Thyroid gland (tissue), 4 donors: ENCODE measurements at regions not wholly inside any gene's neighbourhood (a gene's known extent, or its start where the extent isn't known, plus 50 kb on each side); places are given as distances from the start of the nearest gene placed in this dataset.
A peak's percentile ranks its signal among the peaks of the same experiment; 100 is the strongest.

ENCODE experiments used
- DNase-seq, 2 donors: peaks; one replicate each; pipeline ENCODE4 v3.0.0-alpha.2; 2019
- H3K27ac ChIP-seq, 3 donors: fragments of 200-600 bp; sonication (generic); 1 replicate in 2 of 3; 2 replicates in 1 of 3; pipeline ENCODE4 v1.5.1; 2016 to 2019; ENCODE audit warnings: mild to moderate bottlenecking in 1 of 3, moderate library complexity in 1 of 3
- H3K27me3 ChIP-seq: fragments of 200-600 bp; sonication (generic); one replicate; pipeline ENCODE4 v1.5.1; 2019
- H3K36me3 ChIP-seq, 2 donors: fragments of 200-600 bp; sonication (generic); one replicate each; pipeline ENCODE4 v1.5.1; 2016 to 2019
- H3K4me1 ChIP-seq, 2 donors: fragments of 200-600 bp; sonication (generic); one replicate each; pipeline ENCODE4 v1.5.1; 2017 to 2019
- H3K4me3 ChIP-seq, 3 donors: fragments of 200-600 bp; sonication (generic); replicated peaks in 1 of 3; 1 replicate in 2 of 3; 2 replicates in 1 of 3; pipeline ENCODE4 v1.5.1; 2016; ENCODE audit warnings: mild to moderate bottlenecking in 1 of 3
- H3K9me3 ChIP-seq: fragments of 200-600 bp; sonication (generic); one replicate; pipeline ENCODE4 v1.5.1; 2017
- POLR2A ChIP-seq, 2 donors: fragments of 450-650 bp; IDR thresholded peaks; one replicate each; pipeline ENCODE4 v1.6.1; 2017; ENCODE audit warnings: antibody characterized with exemption in 2 of 2, mild to moderate bottlenecking in 2 of 2, moderate library complexity in 1 of 2
- WGBS, 2 donors: methylation state at CpG; one replicate each; pipeline ENCODE4 v1.1.5; 2017; 5-methylcytosine and 5-hydroxymethylcytosine counted together
- intact Hi-C: fragments of 100-400 bp; cut with DNase I; formaldehyde crosslinking; loops from one replicate; pipeline ENCODE4 v1.15.1; 2023
- TF ChIP-seq, protein P1 (sequence below), 6 experiments: fragments of 200-600 bp in 3 of 6; fragments of 450-650 bp in 3 of 6; sonication (generic) in 3 of 6; IDR thresholded peaks; one replicate each; pipeline ENCODE4 v1.5.1; 2016 to 2019; ENCODE audit warnings: antibody characterized with exemption in 6 of 6, mild to moderate bottlenecking in 2 of 6, inconsistent platforms in 1 of 6, moderate library complexity in 1 of 6

- 73 to 77% methylated on average over 6 of the region's 6 CpGs for WGBS, 2 donors
- H3K36me3 ChIP-seq: no peaks in the 10 kb centered on the region
- DNase-seq: peak in 1 of 2 donors; percentile 4
- H3K4me1 ChIP-seq: peaks cover 0 to 8% of the 10 kb centered on the region in 2 donors
- H3K27ac ChIP-seq: no peak overlapping the region
- H3K27me3 ChIP-seq: no peaks in the 10 kb centered on the region
- no peak overlapping the region for H3K4me3 ChIP-seq
- no peaks in the 10 kb centered on the region for H3K9me3 ChIP-seq
- TF ChIP-seq POLR2A (IDR thresholded peaks at IDR 0.05): no peak
- TF ChIP-seq, protein P1, sequence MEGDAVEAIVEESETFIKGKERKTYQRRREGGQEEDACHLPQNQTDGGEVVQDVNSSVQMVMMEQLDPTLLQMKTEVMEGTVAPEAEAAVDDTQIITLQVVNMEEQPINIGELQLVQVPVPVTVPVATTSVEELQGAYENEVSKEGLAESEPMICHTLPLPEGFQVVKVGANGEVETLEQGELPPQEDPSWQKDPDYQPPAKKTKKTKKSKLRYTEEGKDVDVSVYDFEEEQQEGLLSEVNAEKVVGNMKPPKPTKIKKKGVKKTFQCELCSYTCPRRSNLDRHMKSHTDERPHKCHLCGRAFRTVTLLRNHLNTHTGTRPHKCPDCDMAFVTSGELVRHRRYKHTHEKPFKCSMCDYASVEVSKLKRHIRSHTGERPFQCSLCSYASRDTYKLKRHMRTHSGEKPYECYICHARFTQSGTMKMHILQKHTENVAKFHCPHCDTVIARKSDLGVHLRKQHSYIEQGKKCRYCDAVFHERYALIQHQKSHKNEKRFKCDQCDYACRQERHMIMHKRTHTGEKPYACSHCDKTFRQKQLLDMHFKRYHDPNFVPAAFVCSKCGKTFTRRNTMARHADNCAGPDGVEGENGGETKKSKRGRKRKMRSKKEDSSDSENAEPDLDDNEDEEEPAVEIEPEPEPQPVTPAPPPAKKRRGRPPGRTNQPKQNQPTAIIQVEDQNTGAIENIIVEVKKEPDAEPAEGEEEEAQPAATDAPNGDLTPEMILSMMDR (IDR thresholded peaks at IDR 0.05): no peak
- intact Hi-C loops: no loop called here
Measured at GRCh38 chr1:5448486-5448885, 543.7 kb downstream of the NPHP4 start.

DNA sequence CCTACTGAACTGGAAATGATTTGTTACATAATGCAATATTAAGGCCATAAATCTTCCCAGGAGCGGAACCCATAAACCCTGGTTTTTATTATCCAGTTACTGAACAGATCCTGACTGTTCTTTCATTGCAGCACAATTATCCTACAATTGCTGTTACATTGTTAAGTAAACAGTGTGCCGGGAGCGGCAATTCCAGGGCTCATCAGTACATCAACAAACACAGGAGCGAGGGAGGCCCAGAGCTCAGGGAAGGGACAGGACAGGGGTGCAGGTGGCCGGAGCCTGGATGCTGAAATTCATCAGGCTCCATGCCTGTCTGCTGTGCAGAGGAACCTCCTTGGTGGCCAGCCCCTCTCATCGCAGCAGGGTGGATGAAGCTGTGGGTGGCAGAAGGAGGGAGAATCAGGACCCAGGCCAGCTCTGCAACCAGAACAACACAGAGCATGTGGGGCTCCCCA is 544.7 kb downstream of the NPHP4 start:
- no peak overlapping the region for H3K4me3 ChIP-seq
- H3K36me3 ChIP-seq: no peaks in the 10 kb centered on the region
- no peak for TF ChIP-seq POLR2A (IDR thresholded peaks at IDR 0.05)
- TF ChIP-seq, protein P1 (IDR thresholded peaks at IDR 0.05): no peak
- no peak for DNase-seq
- 60% methylated on average over 6 of the region's 6 CpGs for WGBS, 2 donors
- no peaks in the 10 kb centered on the region for H3K27me3 ChIP-seq
- intact Hi-C loops: no loop called here
- H3K27ac ChIP-seq: no peak overlapping the region
- no peaks in the 10 kb centered on the region for H3K9me3 ChIP-seq
- peaks cover 0 to 3% of the 10 kb centered on the region in 2 donors for H3K4me1 ChIP-seq

- no peaks in the 10 kb centered on the region for H3K36me3 ChIP-seq
- no peaks in the 10 kb centered on the region for H3K9me3 ChIP-seq
- 67 to 73% methylated on average over 6 of the region's 6 CpGs for WGBS, 2 donors
- no peak for DNase-seq
- H3K27me3 ChIP-seq: no peaks in the 10 kb centered on the region
- TF ChIP-seq POLR2A (IDR thresholded peaks at IDR 0.05): no peak
- TF ChIP-seq, protein P1 (IDR thresholded peaks at IDR 0.05): no peak
- H3K27ac ChIP-seq: no peak overlapping the region
- H3K4me3 ChIP-seq: no peak overlapping the region
- intact Hi-C loops: no loop called here
- no peaks in the 10 kb centered on the region for H3K4me1 ChIP-seq
Measured at GRCh38 chr1:5444396-5444795, 547.8 kb downstream of the NPHP4 start.

DNA sequence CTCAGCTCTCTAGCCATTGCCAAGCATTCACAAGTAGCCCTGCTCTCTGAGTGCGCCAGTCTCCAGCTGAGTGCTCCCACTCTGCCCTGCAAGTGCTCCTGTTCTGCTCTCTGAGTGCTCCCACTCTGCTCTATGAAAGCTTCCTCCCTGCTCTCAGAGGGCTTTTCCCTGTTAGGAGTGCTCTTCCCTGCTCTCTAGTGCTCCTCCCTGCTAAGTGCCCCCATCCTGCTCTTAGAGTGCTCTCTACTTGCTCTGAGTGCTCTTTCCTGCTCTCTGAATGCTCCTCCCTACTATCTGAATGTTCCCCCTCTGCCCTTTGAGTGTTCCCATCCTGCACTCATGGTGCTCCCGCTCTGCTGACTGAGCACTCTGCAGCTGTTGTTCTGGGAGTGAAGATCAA is 555.4 kb downstream of the NPHP4 start:
- Histone ChIP-seq H3K27me3 (no peaks in the 10 kb centered on the region), H3K4me3 (no peak overlapping the region), H3K27ac (no peak overlapping the region), H3K9me3 (no peaks in the 10 kb centered on the region), H3K36me3 (no peaks in the 10 kb centered on the region), H3K4me1 (no peaks in the 10 kb centered on the region)
- DNase-seq: no peak
- TF ChIP-seq, protein P1 (IDR thresholded peaks at IDR 0.05): no peak
- TF ChIP-seq POLR2A (IDR thresholded peaks at IDR 0.05): no peak
- WGBS, 2 donors: 61 to 63% methylated on average over 2 of the region's 2 CpGs
- intact Hi-C loops: no loop called here

GRCh38 chr1:5435414-5435813 is 556.8 kb downstream of the NPHP4 start:
- Histone ChIP-seq H3K27me3 (no peaks in the 10 kb centered on the region), H3K9me3 (no peaks in the 10 kb centered on the region), H3K4me3 (no peak overlapping the region), H3K4me1 (no peaks in the 10 kb centered on the region), H3K27ac (no peak overlapping the region), H3K36me3 (no peaks in the 10 kb centered on the region)
- intact Hi-C loops: no loop called here
- TF ChIP-seq, protein P1 (IDR thresholded peaks at IDR 0.05): no peak
- no peak for TF ChIP-seq POLR2A (IDR thresholded peaks at IDR 0.05)
- DNase-seq: no peak
- 88% methylated on average over 6 of the region's 6 CpGs for WGBS, 2 donors
